H1 (cell line): ENCODE measurements at regions not wholly inside any gene's neighbourhood (a gene's known extent, or its start where the extent isn't known, plus 50 kb on each side); places are given as distances from the start of the nearest gene placed in this dataset.

Experiments used
- CEBPB ChIP-seq: IDR thresholded peaks from 2 replicates; pipeline ENCODE4 v1.6.1; 2012; ENCODE audit warnings: low read depth, low read length
- CTCF ChIP-seq, 3 experiments: IDR thresholded peaks; 1 replicate in 2 of 3; 2 replicates in 1 of 3; pipeline versions ENCODE4 v1.5.1 to v1.6.1; 2011; ENCODE audit warnings: low read length in 3 of 3, mild to moderate bottlenecking in 3 of 3, inconsistent platforms in 2 of 3, low read depth in 1 of 3, moderate library complexity in 1 of 3; ENCODE audit not compliant: insufficient read depth in 1 of 3; ENCODE audit errors: control extremely low read depth in 1 of 3

- no peak for TF ChIP-seq CEBPB
- no peak for TF ChIP-seq CTCF (IDR thresholded peaks at IDR 0.05; ENCODE audit: control extremely low read depth in 1 of 3, insufficient read depth in 1 of 3, low read depth in 1 of 3, low read length in 3 of 3)
These were observed 1422.3 kb downstream of the PLA2G4A start (continued) for GRCh38 chr1:188251036-188251435.
